ENCODE measurements at regions not wholly inside any gene's neighbourhood (a gene's known extent, or its start where the extent isn't known, plus 50 kb on each side); places are given as distances from the start of the nearest gene placed in this dataset.
"Not testable (repeated sequence)": the region's sequence is repeated elsewhere in the genome, so short reads cannot be mapped to it uniquely, and the experiment has no call there.

GRCh38 chr13:79853251-79853650 lies 372.3 kb downstream of the NDFIP2 start:
- DNase-seq: no peak

- DNase-seq: no peak
These were observed 370.4 kb downstream of the NDFIP2 start for GRCh38 chr13:79851318-79851717.

GRCh38 chr13:79847882-79848592 lies 367.1 kb downstream of the NDFIP2 start:
- no peak for DNase-seq

GRCh38 chr13:79846386-79846785 lies 365.4 kb downstream of the NDFIP2 start:
- DNase-seq: no peak

GRCh38 chr13:79837741-79838450 lies 356.9 kb downstream of the NDFIP2 start:
- DNase-seq: no peak

GRCh38 chr13:79836121-79836520 lies 355.2 kb downstream of the NDFIP2 start:
- not testable (repeated sequence) for DNase-seq

- no peak for DNase-seq
These were observed 353.9 kb downstream of the NDFIP2 start for GRCh38 chr13:79834876-79835275.

GRCh38 chr13:79833991-79834390 lies 353.0 kb downstream of the NDFIP2 start:
- no peak for DNase-seq

- DNase-seq: no peak
These were observed 350.6 kb downstream of the NDFIP2 start for GRCh38 chr13:79831556-79831955.

- DNase-seq: no peak
These were observed 350.0 kb downstream of the NDFIP2 start for GRCh38 chr13:79830945-79831344.

GRCh38 chr13:79830426-79830825 lies 349.5 kb downstream of the NDFIP2 start:
- no peak for DNase-seq

GRCh38 chr13:79829880-79830279 lies 348.9 kb downstream of the NDFIP2 start:
- no peak for DNase-seq

- DNase-seq: no peak
These were observed 345.0 kb downstream of the NDFIP2 start for GRCh38 chr13:79825959-79826358.

GRCh38 chr13:79815041-79815440 lies 334.1 kb downstream of the NDFIP2 start:
- DNase-seq: no peak

- no peak for DNase-seq
These were observed 331.3 kb downstream of the NDFIP2 start for GRCh38 chr13:79812070-79812850.

- DNase-seq: no peak
These were observed 330.2 kb downstream of the NDFIP2 start for GRCh38 chr13:79811170-79811569.

GRCh38 chr13:79810669-79811068 lies 329.7 kb downstream of the NDFIP2 start:
- DNase-seq: no peak

GRCh38 chr13:79810018-79810417 lies 329.1 kb downstream of the NDFIP2 start:
- DNase-seq: no peak

- no peak for DNase-seq
These were observed 327.5 kb downstream of the NDFIP2 start for GRCh38 chr13:79808475-79808874.

GRCh38 chr13:79807554-79807953 lies 326.6 kb downstream of the NDFIP2 start:
- DNase-seq: no peak

- DNase-seq: no peak
These were observed 325.9 kb downstream of the NDFIP2 start for GRCh38 chr13:79806821-79807220.

- no peak for DNase-seq
These were observed 324.4 kb downstream of the NDFIP2 start for GRCh38 chr13:79805317-79805716.

- DNase-seq: no peak
These were observed 323.0 kb downstream of the NDFIP2 start for GRCh38 chr13:79803989-79804388.

- DNase-seq: no peak
These were observed 322.3 kb downstream of the NDFIP2 start for GRCh38 chr13:79803296-79803695.

Data from NCI-H2171 (cell line).